H1 (cell line): ENCODE measurements at regions not wholly inside any gene's neighbourhood (a gene's known extent, or its start where the extent isn't known, plus 50 kb on each side); places are given as distances from the start of the nearest gene placed in this dataset.

Experiments used
- CTCF ChIA-PET: fragments of 300-600 bp; sonication (Branson Sonifier 250); formaldehyde crosslinking; loops from one replicate; lab custom pipeline; 2021; ENCODE audit not compliant: partially characterized antibody; lab: Charles Lee
- POLR2A ChIA-PET: fragments of 300-600 bp; sonication (Branson Sonifier 250); formaldehyde crosslinking; loops from one replicate; lab custom pipeline; 2021; ENCODE audit warnings: inconsistent platforms; ENCODE audit not compliant: partially characterized antibody; lab: Charles Lee
- DNase-seq, 2 experiments: peaks; one replicate each; pipeline versions ENCODE4 v3.0.0 to v3.0.0-alpha.2; 2010 to 2022; ENCODE audit warnings: low spot score in 2 of 2, low read depth in 1 of 2, mixed read lengths in 1 of 2
- FAIRE-seq: peaks from 2 replicates; lab custom pipeline; 2011; peaks lifted over from hg19 to GRCh38; lab: Jason Lieb, UNC
- H2AFZ ChIP-seq: 2 replicates; pipeline ENCODE4 v1.8.1; 2012; ENCODE audit warnings: low read length, inconsistent platforms
- H2AK5ac ChIP-seq: 2 replicates; pipeline ENCODE4 v1.6.1; 2013; ENCODE audit warnings: low read depth, low read length
- H2BK120ac ChIP-seq: replicated peaks from 2 replicates; pipeline ENCODE3; 2013; ENCODE audit warnings: low read depth, low read length, inconsistent platforms
- H2BK12ac ChIP-seq: 2 replicates; pipeline ENCODE4 v1.6.1; 2013; ENCODE audit warnings: low read depth, low read length
- H2BK15ac ChIP-seq: 2 replicates; pipeline ENCODE4 v1.6.1; 2013; ENCODE audit warnings: low read length
- H2BK20ac ChIP-seq: 2 replicates; pipeline ENCODE4 v1.6.1; 2013; ENCODE audit warnings: low read length
- H2BK5ac ChIP-seq: 2 replicates; pipeline ENCODE4 v1.6.1; 2013; ENCODE audit warnings: low read depth, low read length
- H3K14ac ChIP-seq: 2 replicates; pipeline ENCODE4 v1.6.1; 2013; ENCODE audit warnings: inconsistent platforms; ENCODE audit not compliant: insufficient read length
- H3K18ac ChIP-seq: 2 replicates; pipeline ENCODE4 v1.6.1; 2013; ENCODE audit warnings: low read length; ENCODE audit errors: extremely low read depth
- H3K23ac ChIP-seq: 2 replicates; pipeline ENCODE4 v1.6.1; 2013; ENCODE audit warnings: inconsistent platforms; ENCODE audit not compliant: insufficient read length
- H3K23me2 ChIP-seq: 2 replicates; pipeline ENCODE4 v1.6.1; 2013; ENCODE audit warnings: low read depth, low read length
- H3K27ac ChIP-seq: 2 replicates; pipeline ENCODE4 v1.6.1; 2011; ENCODE audit warnings: low read depth, low read length, inconsistent platforms
- H3K27me3 ChIP-seq, 4 experiments: replicated peaks in 1 of 4; 1 replicate in 1 of 4; 2 replicates in 3 of 4; pipeline versions ENCODE4 v1.6.1 to v1.8.1; 2011 to 2013; ENCODE audit warnings: low read length in 3 of 4, mild to moderate bottlenecking in 3 of 4, inconsistent platforms in 2 of 4, mixed read lengths in 2 of 4, moderate library complexity in 1 of 4; ENCODE audit not compliant: control insufficient read depth in 3 of 4, insufficient read depth in 3 of 4; ENCODE audit errors: extremely low read depth in 1 of 4
- H3K36me3 ChIP-seq, 4 experiments: 2 replicates each; pipeline versions ENCODE4 v1.6.1 to v1.8.1; 2011 to 2013; ENCODE audit warnings: mild to moderate bottlenecking in 4 of 4, low read length in 3 of 4, moderate library complexity in 2 of 4, control low read depth in 1 of 4, inconsistent platforms in 1 of 4; ENCODE audit not compliant: insufficient read depth in 4 of 4, control insufficient read depth in 2 of 4
- H3K4ac ChIP-seq: replicated peaks from 2 replicates; pipeline ENCODE3; 2013; ENCODE audit warnings: low read length, low read depth, mixed read lengths, inconsistent platforms; ENCODE audit not compliant: insufficient read length
- H3K4me1 ChIP-seq, 4 experiments: replicated peaks in 1 of 4; 1 replicate in 1 of 4; 2 replicates in 3 of 4; pipeline versions ENCODE4 v1.6.1 to v1.8.1; 2011 to 2013; ENCODE audit warnings: low read length in 3 of 4, inconsistent platforms in 2 of 4, mixed read lengths in 1 of 4; ENCODE audit not compliant: insufficient read depth in 4 of 4, control insufficient read depth in 3 of 4
- H3K4me2 ChIP-seq, 2 experiments: 2 replicates each; pipeline versions ENCODE4 v1.6.1 to v1.8.1; 2011 to 2013; ENCODE audit warnings: low read depth in 2 of 2, low read length in 2 of 2, control low read depth in 1 of 2, inconsistent platforms in 1 of 2, mild to moderate bottlenecking in 1 of 2; ENCODE audit not compliant: insufficient read depth in 1 of 2
- H3K4me3 ChIP-seq, 4 experiments: fragments of 200-600, 300-600 bp in 1 of 4; sonication (generic), shearing (Covaris generic), sonication (Bioruptor Twin) in 1 of 4; 2 replicates each; pipeline versions ENCODE4 v1.5.1 to v1.8.1; 2011 to 2016; ENCODE audit warnings: low read length in 4 of 4, low read depth in 3 of 4, control low read depth in 2 of 4, inconsistent platforms in 2 of 4, mild to moderate bottlenecking in 2 of 4, mixed read lengths in 1 of 4, moderate library complexity in 1 of 4; ENCODE audit not compliant: insufficient read depth in 2 of 4; ENCODE audit errors: extremely low read depth in 1 of 4
- H3K56ac ChIP-seq: replicated peaks from 2 replicates; pipeline ENCODE3; 2013; ENCODE audit warnings: low read depth, mild to moderate bottlenecking, mixed read lengths, low read length, inconsistent platforms; ENCODE audit not compliant: insufficient read length
- H3K79me1 ChIP-seq: 2 replicates; pipeline ENCODE4 v1.6.1; 2013; ENCODE audit warnings: low read depth, low read length, control low read depth
- H3K79me2 ChIP-seq, 2 experiments: 2 replicates each; pipeline versions ENCODE4 v1.6.1 to v1.8.1; 2012 to 2013; ENCODE audit warnings: low read length in 2 of 2, mild to moderate bottlenecking in 2 of 2, inconsistent platforms in 1 of 2; ENCODE audit not compliant: insufficient read depth in 2 of 2, control insufficient read depth in 1 of 2
- H3K9ac ChIP-seq, 4 experiments: replicated peaks in 1 of 4; 1 replicate in 1 of 4; 2 replicates in 3 of 4; pipeline versions ENCODE4 v1.6.1 to v1.8.1; 2011 to 2013; ENCODE audit warnings: low read depth in 3 of 4, low read length in 3 of 4, control low read depth in 2 of 4, mild to moderate bottlenecking in 2 of 4, moderate library complexity in 2 of 4, inconsistent platforms in 1 of 4; ENCODE audit errors: extremely low read depth in 1 of 4
- H3K9me3 ChIP-seq, 2 experiments: 2 replicates each; pipeline versions ENCODE4 v1.6.1 to v1.8.1; 2012 to 2013; ENCODE audit warnings: mild to moderate bottlenecking in 2 of 2, moderate library complexity in 2 of 2, control low read depth in 1 of 2, inconsistent platforms in 1 of 2, low read depth in 1 of 2, low read length in 1 of 2, mixed read lengths in 1 of 2; ENCODE audit not compliant: insufficient read depth in 2 of 2
- H4K20me1 ChIP-seq, 2 experiments: replicated peaks in 1 of 2; 2 replicates each; pipeline versions ENCODE3 to v1.8.1; 2011 to 2013; ENCODE audit warnings: inconsistent platforms in 2 of 2, low read length in 2 of 2, mild to moderate bottlenecking in 1 of 2; ENCODE audit not compliant: insufficient read depth in 2 of 2, control insufficient read depth in 1 of 2
- H4K5ac ChIP-seq: 2 replicates; pipeline ENCODE4 v1.6.1; 2013; ENCODE audit warnings: low read length, low read depth, mixed read lengths, inconsistent platforms; ENCODE audit not compliant: insufficient read length
- H4K8ac ChIP-seq: 2 replicates; pipeline ENCODE4 v1.8.0; 2013; ENCODE audit warnings: mild to moderate bottlenecking, moderate library complexity, low read length, inconsistent platforms; ENCODE audit not compliant: insufficient read depth; ENCODE audit errors: extremely low read depth
- H4K91ac ChIP-seq: replicated peaks from 2 replicates; pipeline ENCODE3; 2013; ENCODE audit warnings: low read length, mixed read lengths, inconsistent platforms; ENCODE audit not compliant: insufficient read length
- EP300 ChIP-seq, 2 experiments: IDR thresholded peaks; 1 replicate in 1 of 2; 2 replicates in 1 of 2; pipeline ENCODE4 v1.6.1; 2011 to 2012; ENCODE audit warnings: low read depth in 2 of 2, low read length in 2 of 2, mild to moderate bottlenecking in 2 of 2, borderline replicate concordance in 1 of 2, inconsistent platforms in 1 of 2, moderate library complexity in 1 of 2
- EZH2 ChIP-seq: fragments of 200-600 bp; sonication (generic); IDR thresholded peaks from 2 replicates; pipeline ENCODE4 v1.7.1; 2012; ENCODE audit warnings: low read depth, mild to moderate bottlenecking, moderate library complexity, low read length, inconsistent platforms; ENCODE audit not compliant: severe bottlenecking
- FOSL1 ChIP-seq: IDR thresholded peaks from 2 replicates; pipeline ENCODE4 v1.6.1; 2011; ENCODE audit warnings: mild to moderate bottlenecking, low read depth, low read length, moderate library complexity; ENCODE audit not compliant: insufficient read depth
- GTF2F1 ChIP-seq: IDR thresholded peaks from 2 replicates; pipeline ENCODE4 v1.6.1; 2012; ENCODE audit warnings: low read depth, low read length, improper control_type of control experiment, borderline replicate concordance
- JUND ChIP-seq: IDR thresholded peaks from 2 replicates; pipeline ENCODE4 v1.6.1; 2011; ENCODE audit warnings: mild to moderate bottlenecking, improper control_type of control experiment, low read length
- PHF8 ChIP-seq: fragments of 200-600 bp; sonication (generic); conservative IDR thresholded peaks from 2 replicates; pipeline ENCODE4 v1.7.1; 2012; ENCODE audit warnings: low read depth, mild to moderate bottlenecking, inconsistent platforms, low read length, moderate library complexity
- POLR2AphosphoS5 ChIP-seq: IDR thresholded peaks from 2 replicates; pipeline ENCODE4 v1.6.1; 2011; ENCODE audit warnings: low read depth, low read length
- SP1 ChIP-seq: IDR thresholded peaks from 2 replicates; pipeline ENCODE4 v1.6.1; 2011; ENCODE audit warnings: low read depth, low read length
- TF ChIP-seq, protein P1 (sequence below): IDR thresholded peaks from 2 replicates; pipeline ENCODE4 v1.6.1; 2011; ENCODE audit warnings: low read depth, mild to moderate bottlenecking, low read length; ENCODE audit not compliant: insufficient read depth
- TF ChIP-seq, protein P2 (sequence below): IDR thresholded peaks from 2 replicates; pipeline ENCODE4 v1.6.1; 2012; ENCODE audit warnings: inconsistent platforms

DNA sequence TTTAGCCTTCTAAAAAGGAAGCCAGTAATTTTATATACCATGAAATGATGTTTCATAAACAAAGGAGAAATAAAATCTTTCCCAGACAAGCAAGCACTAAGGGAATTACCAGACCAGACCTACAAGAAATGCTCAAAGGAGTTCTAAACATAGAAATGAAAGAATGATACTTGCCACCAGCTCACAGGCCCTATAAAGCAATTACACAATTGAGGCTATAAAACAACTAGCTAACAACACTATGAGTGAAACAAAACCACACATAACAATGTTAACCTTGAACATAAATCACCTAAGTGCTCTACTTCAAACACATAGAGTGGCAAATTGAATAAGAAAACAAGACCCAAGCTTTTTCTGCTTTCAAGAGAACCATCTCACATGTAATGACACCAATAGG lies 123.8 kb downstream of the BARHL2 start:
- no peaks in the 10 kb centered on the region for H3K27me3 ChIP-seq
- no peak overlapping the region for H2BK15ac ChIP-seq
- no peaks in the 10 kb centered on the region for H3K79me1 ChIP-seq
- CTCF ChIA-PET = no interaction called here
- no peak overlapping the region for H2AK5ac ChIP-seq
- no peak overlapping the region for H3K4me2 ChIP-seq
- H2BK12ac ChIP-seq = no peak overlapping the region
- peaks cover 0 to 10% of the 10 kb centered on the region in 2 experiments; a peak in 3 of 4 replicates for H3K9me3 ChIP-seq
- no peak overlapping the region for H3K56ac ChIP-seq
- H3K79me2 ChIP-seq = no peaks in the 10 kb centered on the region
- no peak overlapping the region for H3K4me3 ChIP-seq
- H3K14ac ChIP-seq = no peak overlapping the region
- no peak overlapping the region for H2BK5ac ChIP-seq
- H3K23me2 ChIP-seq = no peaks in the 10 kb centered on the region
- no peak overlapping the region for H3K9ac ChIP-seq
- no peak overlapping the region for H3K23ac ChIP-seq
- no peak for TF ChIP-seq EP300 (IDR thresholded peaks at IDR 0.05; ENCODE audit: borderline replicate concordance in 1 of 2, low read depth in 2 of 2, low read length in 2 of 2)
- no peak for TF ChIP-seq FOSL1
- TF ChIP-seq POLR2AphosphoS5 = no peak
- TF ChIP-seq, protein P1, sequence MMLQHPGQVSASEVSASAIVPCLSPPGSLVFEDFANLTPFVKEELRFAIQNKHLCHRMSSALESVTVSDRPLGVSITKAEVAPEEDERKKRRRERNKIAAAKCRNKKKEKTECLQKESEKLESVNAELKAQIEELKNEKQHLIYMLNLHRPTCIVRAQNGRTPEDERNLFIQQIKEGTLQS = no peak
- TF ChIP-seq JUND = no peak
- TF ChIP-seq, protein P2, sequence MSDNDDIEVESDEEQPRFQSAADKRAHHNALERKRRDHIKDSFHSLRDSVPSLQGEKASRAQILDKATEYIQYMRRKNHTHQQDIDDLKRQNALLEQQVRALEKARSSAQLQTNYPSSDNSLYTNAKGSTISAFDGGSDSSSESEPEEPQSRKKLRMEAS = no peak
- no peak for TF ChIP-seq EZH2
- TF ChIP-seq SP1 = no peak
- no peak for TF ChIP-seq GTF2F1
- no peak for TF ChIP-seq PHF8
- H4K5ac ChIP-seq = no peak overlapping the region
- H4K20me1 ChIP-seq = no peaks in the 10 kb centered on the region
- H3K27ac ChIP-seq = no peak overlapping the region
- DNase-seq (no peak), FAIRE-seq (no peak)
- H3K4me1 ChIP-seq = no peaks in the 10 kb centered on the region
- no peak overlapping the region for H4K91ac ChIP-seq
- POLR2A ChIA-PET = no interaction called here
- no peak overlapping the region for H2BK120ac ChIP-seq
- no peak overlapping the region for H2BK20ac ChIP-seq
- H3K18ac ChIP-seq = no peak overlapping the region
- no peak overlapping the region for H4K8ac ChIP-seq
- H2AFZ ChIP-seq = no peak overlapping the region
- no peak overlapping the region for H3K4ac ChIP-seq
- no peaks in the 10 kb centered on the region for H3K36me3 ChIP-seq
